Neural crest cell (in vitro differentiated cells): ENCODE measurements at regions not wholly inside any gene's neighbourhood (a gene's known extent, or its start where the extent isn't known, plus 50 kb on each side); places are given as distances from the start of the nearest gene placed in this dataset.

ENCODE experiments used
- DNase-seq: peaks from one replicate; pipeline ENCODE4 v3.0.0; 2021; ENCODE audit warnings: low read depth, mixed read lengths, low spot score
- H3K27ac Mint-ChIP-seq: one replicate; pipeline ENCODE4 v1.8.0; 2021; ENCODE audit warnings: mild to moderate bottlenecking, mixed read lengths; ENCODE audit not compliant: unreplicated experiment
- H3K27me3 Mint-ChIP-seq: 2 replicates; pipeline ENCODE4 v1.8.0; 2021; ENCODE audit warnings: low read depth, mild to moderate bottlenecking, mixed read lengths
- H3K36me3 Mint-ChIP-seq: 2 replicates; pipeline ENCODE4 v1.8.0; 2021; ENCODE audit warnings: low read depth, mild to moderate bottlenecking, mixed read lengths
- H3K4me1 Mint-ChIP-seq: 2 replicates; pipeline ENCODE4 v1.8.0; 2021; ENCODE audit warnings: mixed read lengths
- H3K4me3 Mint-ChIP-seq: one replicate; pipeline ENCODE4 v1.8.0; 2021; ENCODE audit warnings: mild to moderate bottlenecking, mixed read lengths
- H3K9me3 Mint-ChIP-seq: 2 replicates; pipeline ENCODE4 v1.8.0; 2021; ENCODE audit warnings: mixed read lengths
- CTCF ChIP-seq: fragments of 200-600 bp; sonication (generic); conservative IDR thresholded peaks from 2 replicates; pipeline ENCODE4 v1.5.0; 2021; ENCODE audit warnings: antibody characterized with exemption, mild to moderate bottlenecking

- no peaks in the 10 kb centered on the region for H3K4me1 Mint-ChIP-seq
- no peak for TF ChIP-seq CTCF
- H3K36me3 Mint-ChIP-seq: no peaks in the 10 kb centered on the region
- no peak overlapping the region for H3K4me3 Mint-ChIP-seq
- H3K27me3 Mint-ChIP-seq: no peaks in the 10 kb centered on the region
- no peak for DNase-seq
- peaks cover 2% of the 10 kb centered on the region for H3K9me3 Mint-ChIP-seq
- H3K27ac Mint-ChIP-seq: no peak overlapping the region
These were observed 132.9 kb upstream of the MCHR2 start for GRCh38 chr6:100126790-100127484.

GRCh38 chr6:100121854-100122609 lies 128.0 kb upstream of the MCHR2 start:
- Mint-ChIP-seq H3K4me3 (no peak overlapping the region), H3K36me3 (no peaks in the 10 kb centered on the region), H3K9me3 (no peaks in the 10 kb centered on the region), H3K4me1 (no peaks in the 10 kb centered on the region), H3K27me3 (peaks cover 12% of the 10 kb centered on the region), H3K27ac (no peak overlapping the region)
- no peak for TF ChIP-seq CTCF
- DNase-seq: no peak

- DNase-seq: no peak
- no peaks in the 10 kb centered on the region for H3K9me3 Mint-ChIP-seq
- H3K4me3 Mint-ChIP-seq: no peak overlapping the region
- TF ChIP-seq CTCF: no peak
- H3K4me1 Mint-ChIP-seq: no peaks in the 10 kb centered on the region
- H3K27ac Mint-ChIP-seq: no peak overlapping the region
- no peaks in the 10 kb centered on the region for H3K36me3 Mint-ChIP-seq
- peaks cover 25% of the 10 kb centered on the region for H3K27me3 Mint-ChIP-seq
These were observed 125.2 kb upstream of the MCHR2 start for GRCh38 chr6:100119261-100119660.

GRCh38 chr6:100118301-100118700 lies 124.3 kb upstream of the MCHR2 start:
- H3K36me3 Mint-ChIP-seq: no peaks in the 10 kb centered on the region
- no peaks in the 10 kb centered on the region for H3K9me3 Mint-ChIP-seq
- TF ChIP-seq CTCF: no peak
- no peak overlapping the region for H3K4me3 Mint-ChIP-seq
- DNase-seq: no peak
- H3K27me3 Mint-ChIP-seq: peaks cover 30% of the 10 kb centered on the region
- no peak overlapping the region for H3K27ac Mint-ChIP-seq
- no peaks in the 10 kb centered on the region for H3K4me1 Mint-ChIP-seq

- peaks cover 34% of the 10 kb centered on the region for H3K27me3 Mint-ChIP-seq
- no peaks in the 10 kb centered on the region for H3K36me3 Mint-ChIP-seq
- H3K4me1 Mint-ChIP-seq: peaks cover 4% of the 10 kb centered on the region
- TF ChIP-seq CTCF: no peak
- H3K4me3 Mint-ChIP-seq: no peak overlapping the region
- no peak overlapping the region for H3K27ac Mint-ChIP-seq
- no peak for DNase-seq
- H3K9me3 Mint-ChIP-seq: no peaks in the 10 kb centered on the region
These were observed 123.7 kb upstream of the MCHR2 start for GRCh38 chr6:100117680-100118079.
